K562 (cell line): ENCODE measurements at regions not wholly inside any gene's neighbourhood (a gene's known extent, or its start where the extent isn't known, plus 50 kb on each side); places are given as distances from the start of the nearest gene placed in this dataset.

Experiments used
- ATAC-seq: fragments of 200-7000 bp; cut with Tn5 transposase; 3 replicates; pipeline ENCODE4 v1.9.1; 2020; ENCODE audit warnings: moderate library complexity
- BruUV-seq: library from RNA; stranded (reverse); fragments of 400-500 nt; replicated peaks from 2 replicates; lab custom pipeline; 2021; lab: Mats Ljungman, UMichigan
- CTCF ChIA-PET: fragments of 300-600 bp; formaldehyde crosslinking; extraction: SDS; loops from one replicate; lab custom pipeline; 2021; ENCODE audit warnings: low intra/inter-chr PET ratio; lab: Yijun Ruan, JAX
- POLR2A ChIA-PET: fragments of 300-600, 350-650 bp; sonication (Branson Sonifier 250); formaldehyde crosslinking; extraction: SDS; loops from one replicate; lab custom pipeline; 2021; ENCODE audit warnings: antibody characterized with exemption, inconsistent platforms; lab: Yijun Ruan, JAX
- DNase-seq, 4 experiments: peaks; one replicate each; pipeline versions ENCODE4 v3.0.0 to v3.0.0-alpha.2; 2011 to 2018; ENCODE audit warnings: low spot score in 3 of 4, mixed read lengths in 3 of 4; ENCODE audit errors: extremely low read depth in 1 of 4
- FAIRE-seq: peaks from 2 replicates; lab custom pipeline; 2011; peaks lifted over from hg19 to GRCh38; lab: Jason Lieb, UNC
- H2AFZ ChIP-seq: 2 replicates; pipeline ENCODE4 v1.6.0; 2011; ENCODE audit warnings: low read depth, low read length, control low read depth, inconsistent platforms
- H3K27ac ChIP-seq: fragments of 200-600 bp; 3 replicates; pipeline ENCODE4 v1.8.0; 2011; ENCODE audit warnings: low read depth, mild to moderate bottlenecking, control low read depth, inconsistent platforms, low read length, moderate library complexity, mixed read lengths; ENCODE audit errors: extremely low read depth
- H3K27me3 ChIP-seq, 2 experiments: fragments of 300-600 bp in 1 of 2; 2 replicates in 1 of 2; 3 replicates in 1 of 2; pipeline versions ENCODE4 v1.6.0 to v1.8.0; 2011; ENCODE audit warnings: inconsistent platforms in 2 of 2, low read length in 2 of 2, mild to moderate bottlenecking in 1 of 2, mixed read lengths in 1 of 2, moderate library complexity in 1 of 2; ENCODE audit not compliant: control insufficient read depth in 2 of 2, insufficient read depth in 2 of 2
- H3K36me3 ChIP-seq: fragments of 300-600 bp; 3 replicates; pipeline ENCODE4 v1.8.0; 2011; ENCODE audit warnings: mild to moderate bottlenecking, low read length, inconsistent platforms; ENCODE audit not compliant: control insufficient read depth, insufficient read depth
- H3K4me1 ChIP-seq, 2 experiments: fragments of 200-600 bp in 1 of 2; replicated peaks in 1 of 2; 2 replicates in 1 of 2; 3 replicates in 1 of 2; pipeline versions ENCODE4 v1.5.1 to v1.8.0; 2011; ENCODE audit warnings: inconsistent platforms in 2 of 2, low read length in 2 of 2, mild to moderate bottlenecking in 1 of 2, mixed read lengths in 1 of 2, moderate library complexity in 1 of 2; ENCODE audit not compliant: control insufficient read depth in 2 of 2, insufficient read depth in 2 of 2
- H3K4me2 ChIP-seq: 2 replicates; pipeline ENCODE4 v1.6.1; 2011; ENCODE audit warnings: low read length, control low read depth, inconsistent platforms, mixed read lengths; ENCODE audit not compliant: insufficient read depth
- H3K4me3 ChIP-seq: fragments of 200-600 bp; sonication (generic), shearing (Covaris generic); 2 replicates; pipeline ENCODE4 v1.5.1; 2016; ENCODE audit warnings: control low read depth, inconsistent platforms
- H3K79me2 ChIP-seq: fragments of 200-600 bp; 3 replicates; pipeline ENCODE4 v1.8.0; 2011; ENCODE audit warnings: low read length, inconsistent platforms; ENCODE audit not compliant: control insufficient read depth, insufficient read depth
- H3K9ac ChIP-seq, 2 experiments: 2 replicates each; pipeline versions ENCODE4 v1.6.0 to v1.6.1; 2011; ENCODE audit warnings: low read depth in 2 of 2, low read length in 2 of 2, control low read depth in 1 of 2, inconsistent platforms in 1 of 2, mild to moderate bottlenecking in 1 of 2, mixed read lengths in 1 of 2; ENCODE audit not compliant: insufficient read depth in 1 of 2
- H3K9me1 ChIP-seq: one replicate; pipeline ENCODE4 v1.6.0; 2011; ENCODE audit warnings: inconsistent platforms, mild to moderate bottlenecking, low read length, moderate library complexity; ENCODE audit not compliant: control insufficient read depth, insufficient read depth
- H3K9me3 ChIP-seq: replicated peaks from 2 replicates; pipeline ENCODE4 v1.5.1; 2011; ENCODE audit warnings: low read depth, low read length, inconsistent platforms; ENCODE audit not compliant: control insufficient read depth, insufficient read depth
- H4K20me1 ChIP-seq: replicated peaks from 2 replicates; pipeline ENCODE4 v1.6.1; 2011; ENCODE audit warnings: low read length, inconsistent platforms, mixed read lengths; ENCODE audit not compliant: control insufficient read depth, insufficient read depth
- CLOCK ChIP-seq: fragments of 250-450 bp; sonication (Bioruptor Pico); IDR thresholded peaks from 2 replicates; pipeline ENCODE4 v1.4.0; 2020; ENCODE audit warnings: mild to moderate bottlenecking, moderate library complexity, borderline replicate concordance
- EP300 ChIP-seq: IDR thresholded peaks from 2 replicates; pipeline ENCODE4 v1.6.1; 2012; ENCODE audit warnings: low read length, improper control_type of control experiment
- NELFE ChIP-seq: IDR thresholded peaks from 2 replicates; pipeline ENCODE4 v1.6.1; 2011; ENCODE audit warnings: mild to moderate bottlenecking; ENCODE audit not compliant: insufficient read depth, insufficient read length
- SMARCB1 ChIP-seq: IDR thresholded peaks from 2 replicates; pipeline ENCODE4 v1.6.1; 2011; ENCODE audit warnings: improper control_type of control experiment, low read depth; ENCODE audit not compliant: insufficient read length
- ZNF133 ChIP-seq: fragments of 250-450 bp; sonication (Bioruptor Pico); IDR thresholded peaks from 2 replicates; pipeline ENCODE4 v1.4.0; 2020; ENCODE audit warnings: mild to moderate bottlenecking
- WGBS: fragments of 100-300 bp; shearing (Covaris generic); methylation state at CpG from one replicate; pipeline ENCODE4 v1.1.6; 2016; ENCODE audit warnings: low coverage, mixed read lengths; ENCODE audit not compliant: insufficient coverage; ENCODE audit errors: missing lambda C conversion rate; 5-methylcytosine and 5-hydroxymethylcytosine counted together
- in situ Hi-C: fragments of 300-500 bp; cut with MboI; formaldehyde crosslinking; loops from 4 replicates; pipeline ENCODE4 v1.15.0; 2018; ENCODE audit warnings: inconsistent platforms, mixed read lengths
- intact Hi-C: fragments of 100-400 bp; cut with micrococcal nuclease; formaldehyde crosslinking; loops from 2 replicates; pipeline ENCODE4 v1.14.2; 2022

GRCh38 chr4:156591679-156592078 is 379.9 kb downstream of the PDGFC start:
- ATAC-seq (no peak), FAIRE-seq (no peak), DNase-seq (no peak)
- H3K4me2 ChIP-seq = no peak overlapping the region
- TF ChIP-seq CLOCK (CRISPR knock-in tag) (no peak), ZNF133 (CRISPR knock-in tag) (no peak), NELFE (no peak), SMARCB1 (no peak), EP300 (no peak)
- intact Hi-C loops (no loop called here), in situ Hi-C loops (no loop called here)
- 2% methylated on average over 3 of the region's 3 CpGs for WGBS
- no peak overlapping the region for H3K27ac ChIP-seq
- no peaks in the 10 kb centered on the region for H3K79me2 ChIP-seq
- no peaks in the 10 kb centered on the region for H3K9me3 ChIP-seq
- H3K27me3 ChIP-seq = no peaks in the 10 kb centered on the region
- ChIA-PET POLR2A (no interaction called here), CTCF (no interaction called here)
- no peaks in the 10 kb centered on the region for H3K36me3 ChIP-seq
- no TSS peak for BruUV-seq
- H3K4me3 ChIP-seq = no peak overlapping the region
- no peaks in the 10 kb centered on the region for H4K20me1 ChIP-seq
- no peaks in the 10 kb centered on the region for H3K4me1 ChIP-seq
- H3K9me1 ChIP-seq = no peaks in the 10 kb centered on the region
- no peak overlapping the region for H2AFZ ChIP-seq
- no peak overlapping the region for H3K9ac ChIP-seq
